ENCODE measurements at regions not wholly inside any gene's neighbourhood (a gene's known extent, or its start where the extent isn't known, plus 50 kb on each side); places are given as distances from the start of the nearest gene placed in this dataset.

GRCh38 chr4:147409350-147409749, 71.5 kb upstream of the EDNRA start:
- Histone ChIP-seq H2BK120ac (replicated peaks; ENCODE audit: low read depth, low read length) (no peak overlapping the region), H3K4ac (replicated peaks; ENCODE audit: insufficient read length, low read depth, low read length) (no peak overlapping the region), H2AFZ (ENCODE audit: low read length) (no peak overlapping the region), H4K20me1 (replicated peaks in 1 of 2; ENCODE audit: control insufficient read depth in 1 of 2, insufficient read depth in 2 of 2, low read length in 2 of 2) (no peaks in the 10 kb centered on the region), H3K18ac (ENCODE audit: extremely low read depth, low read length) (no peak overlapping the region), H4K91ac (replicated peaks; ENCODE audit: insufficient read length, low read length) (no peak overlapping the region), H3K4me2 (ENCODE audit: insufficient read depth in 1 of 2, low read depth in 2 of 2, low read length in 2 of 2) (no peak overlapping the region), H2BK15ac (ENCODE audit: low read length) (no peak overlapping the region), H3K9me3 (ENCODE audit: insufficient read depth in 2 of 2, low read depth in 1 of 2, low read length in 1 of 2) (no peaks in the 10 kb centered on the region), H3K14ac (ENCODE audit: insufficient read length) (no peak overlapping the region), H2AK5ac (ENCODE audit: low read depth, low read length) (no peak overlapping the region), H4K8ac (ENCODE audit: extremely low read depth, insufficient read depth, low read length) (no peak overlapping the region), H3K27ac (ENCODE audit: low read depth, low read length) (no peak overlapping the region), H3K4me1 (replicated peaks in 1 of 4; ENCODE audit: control insufficient read depth in 3 of 4, insufficient read depth in 4 of 4, low read length in 3 of 4) (no peaks in the 10 kb centered on the region), H3K56ac (replicated peaks; ENCODE audit: insufficient read length, low read depth, low read length) (no peak overlapping the region), H3K36me3 (ENCODE audit: control insufficient read depth in 2 of 4, insufficient read depth in 4 of 4, low read length in 3 of 4) (no peaks in the 10 kb centered on the region), H3K79me1 (ENCODE audit: low read depth, low read length) (no peaks in the 10 kb centered on the region), H3K23ac (ENCODE audit: insufficient read length) (no peak overlapping the region), H2BK5ac (ENCODE audit: low read depth, low read length) (no peak overlapping the region), H3K27me3 (replicated peaks in 1 of 4; ENCODE audit: control insufficient read depth in 3 of 4, extremely low read depth in 1 of 4, insufficient read depth in 3 of 4, low read length in 3 of 4) (no peaks in the 10 kb centered on the region), H2BK20ac (ENCODE audit: low read length) (no peak overlapping the region), H3K79me2 (ENCODE audit: control insufficient read depth in 1 of 2, insufficient read depth in 2 of 2, low read length in 2 of 2) (no peaks in the 10 kb centered on the region), H3K4me3 (ENCODE audit: extremely low read depth in 1 of 4, insufficient read depth in 2 of 4, low read depth in 3 of 4, low read length in 4 of 4) (no peak overlapping the region), H3K9ac (replicated peaks in 1 of 4; ENCODE audit: extremely low read depth in 1 of 4, low read depth in 3 of 4, low read length in 3 of 4) (no peak overlapping the region), H4K5ac (ENCODE audit: insufficient read length, low read depth, low read length) (no peak overlapping the region), H3K23me2 (ENCODE audit: low read depth, low read length) (no peaks in the 10 kb centered on the region), H2BK12ac (ENCODE audit: low read depth, low read length) (no peak overlapping the region)
- FAIRE-seq (no peak), DNase-seq (ENCODE audit: low read depth in 1 of 2, low spot score in 2 of 2) (no peak)
- WGBS, 2 experiments (ENCODE audit: extremely low coverage in 1 of 2, insufficient coverage in 1 of 2, insufficient read length in 1 of 2, insufficient replicate concordance in 2 of 2, low coverage in 1 of 2, low lambda C conversion rate in 2 of 2, missing lambda C conversion rate in 1 of 2), result 97% methylated on average over 2 of the region's 2 CpGs; no CpG with 5 or more reads in 1 of the 2 experiments
- ChIA-PET POLR2A (ENCODE audit: partially characterized antibody) (no interaction called here), CTCF (ENCODE audit: partially characterized antibody) (interaction anchor here (1.0 to 2.3 kb wide), 5 partner anchors 17 to 180 kb away, joined by 3 to 8 read pairs (median 6); no protein-coding TSS in a partner anchor)
- TF ChIP-seq POLR2AphosphoS5 (IDR thresholded peaks at IDR 0.05; ENCODE audit: low read depth, low read length) (no peak), E2F6 (IDR thresholded peaks at IDR 0.05) (no peak), RFX5 (IDR thresholded peaks at IDR 0.05; ENCODE audit: borderline replicate concordance, low read depth, low read length) (no peak), RAD21 (IDR thresholded peaks at IDR 0.05 in 1 of 2, conservative IDR thresholded peaks at IDR 0.05 in 1 of 2; ENCODE audit: low read depth in 2 of 2, low read length in 2 of 2) (no peak), HDAC2 (IDR thresholded peaks at IDR 0.05; ENCODE audit: borderline replicate concordance in 1 of 2, low read depth in 2 of 2, low read length in 2 of 2) (no peak), YY1 (IDR thresholded peaks at IDR 0.05; ENCODE audit: low read depth, low read length) (no peak), EGR1 (IDR thresholded peaks at IDR 0.05; ENCODE audit: borderline replicate concordance, low read depth, low read length) (no peak), CBX8 (IDR thresholded peaks at IDR 0.05; ENCODE audit: borderline replicate concordance, low read depth, low read length) (no peak), ZNF274 (IDR thresholded peaks at IDR 0.05; ENCODE audit: borderline replicate concordance, extremely low read depth, low read length) (no peak), SP4 (IDR thresholded peaks at IDR 0.05; ENCODE audit: low read length) (no peak)
